ENCODE measurements at regions not wholly inside any gene's neighbourhood (a gene's known extent, or its start where the extent isn't known, plus 50 kb on each side); places are given as distances from the start of the nearest gene placed in this dataset.
"Not testable (repeated sequence)": the region's sequence is repeated elsewhere in the genome, so short reads cannot be mapped to it uniquely, and the experiment has no call there.

DNA sequence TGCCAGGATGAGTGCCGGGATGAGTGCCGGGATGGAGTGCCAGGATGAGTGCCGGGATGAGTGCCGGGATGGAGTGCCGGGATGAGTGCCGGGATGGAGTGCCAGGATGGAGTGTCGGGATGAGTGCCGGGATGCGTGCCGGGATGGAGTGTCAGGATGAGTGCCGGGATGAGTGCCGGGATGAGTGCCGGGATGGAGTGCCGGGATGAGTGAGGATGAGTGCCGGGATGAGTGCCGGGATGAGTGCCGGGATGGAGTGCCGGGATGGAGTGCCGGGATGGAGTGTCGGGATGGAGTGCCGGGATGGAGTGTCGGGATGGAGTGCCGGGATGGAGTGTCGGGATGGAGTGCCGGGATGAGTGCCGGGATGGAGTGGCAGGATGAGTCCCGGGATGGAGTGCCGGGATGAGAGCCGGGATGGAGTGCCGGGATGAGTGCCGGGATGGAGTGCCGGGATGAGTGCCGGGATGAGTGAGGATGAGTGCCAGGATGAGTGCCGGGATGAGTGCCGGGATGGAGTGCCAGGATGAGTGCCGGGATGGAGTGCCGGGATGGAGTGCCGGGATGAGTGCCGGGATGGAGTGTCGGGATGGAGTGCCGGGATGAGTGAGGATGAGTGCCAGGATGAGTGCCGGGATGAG lies 52.1 kb upstream of the HELT start:
- CTCF ChIA-PET; H3K9ac ChIP-seq (ENCODE audit: control insufficient read depth, insufficient read depth, low read length); ATAC-seq; RAD21 ChIA-PET (ENCODE audit: unreplicated experiment); SMC1A ChIA-PET (ENCODE audit: uncharacterized antibody, unreplicated experiment); H4K20me1 ChIP-seq (ENCODE audit: control insufficient read depth, insufficient read depth); H3K36me3 ChIP-seq (ENCODE audit: control insufficient read depth in 2 of 2, insufficient read depth in 2 of 2, low read length in 1 of 2); H2AFZ ChIP-seq (ENCODE audit: control insufficient read depth, low read depth, low read length); H3K9me3 ChIP-seq (replicated peaks; ENCODE audit: control insufficient read depth, insufficient read depth, low read length); FAIRE-seq; H3K27me3 ChIP-seq (replicated peaks in 1 of 2; ENCODE audit: control insufficient read depth in 2 of 2, insufficient read depth in 2 of 2, low read length in 1 of 2); H3K27ac ChIP-seq (ENCODE audit: control insufficient read depth, insufficient read depth); H3K4me1 ChIP-seq (ENCODE audit: control insufficient read depth, insufficient read depth, low read length); H3K4me2 ChIP-seq (ENCODE audit: control insufficient read depth, insufficient read depth); H3K4me3 ChIP-seq; H3K79me2 ChIP-seq (ENCODE audit: control insufficient read depth, insufficient read depth, low read length); DNase-seq (ENCODE audit: low read depth, low spot score); in situ Hi-C loops (cut with MboI); BruUV-seq (replicated peaks); POLR2A ChIA-PET; intact Hi-C loops (cut with micrococcal nuclease; ENCODE audit: unreplicated experiment): not testable (repeated sequence)
- 89% methylated on average over 13 of the region's 42 CpGs for WGBS (ENCODE audit: insufficient coverage, insufficient replicate concordance, low lambda C conversion rate, missing lambda C conversion rate)
- peak; percentile 35; the same call in 1 of the 2 replicates for TF ChIP-seq EED (IDR thresholded peaks at IDR 0.05; ENCODE audit: low read depth)

- H4K20me1 ChIP-seq (ENCODE audit: control insufficient read depth, insufficient read depth); SMC1A ChIA-PET (ENCODE audit: uncharacterized antibody, unreplicated experiment); intact Hi-C loops (cut with micrococcal nuclease; ENCODE audit: unreplicated experiment); H3K27ac ChIP-seq (ENCODE audit: control insufficient read depth, insufficient read depth); CTCF ChIA-PET; H3K27me3 ChIP-seq (replicated peaks in 1 of 2; ENCODE audit: control insufficient read depth in 2 of 2, insufficient read depth in 2 of 2, low read length in 1 of 2); H3K4me2 ChIP-seq (ENCODE audit: control insufficient read depth, insufficient read depth); in situ Hi-C loops (cut with MboI); RAD21 ChIA-PET (ENCODE audit: unreplicated experiment); FAIRE-seq; H2AFZ ChIP-seq (ENCODE audit: control insufficient read depth, low read depth, low read length); H3K9me3 ChIP-seq (replicated peaks; ENCODE audit: control insufficient read depth, insufficient read depth, low read length); POLR2A ChIA-PET; H3K4me1 ChIP-seq (ENCODE audit: control insufficient read depth, insufficient read depth, low read length); H3K9ac ChIP-seq (ENCODE audit: control insufficient read depth, insufficient read depth, low read length); H3K79me2 ChIP-seq (ENCODE audit: control insufficient read depth, insufficient read depth, low read length); H3K4me3 ChIP-seq; DNase-seq (ENCODE audit: low read depth, low spot score); H3K36me3 ChIP-seq (ENCODE audit: control insufficient read depth in 2 of 2, insufficient read depth in 2 of 2, low read length in 1 of 2); BruUV-seq (replicated peaks): not testable (repeated sequence)
- WGBS (ENCODE audit: insufficient coverage, insufficient replicate concordance, low lambda C conversion rate, missing lambda C conversion rate), result 63% methylated on average over 11 of the region's 15 CpGs
- ATAC-seq, result peak; percentile 36; the same call in 1 of the 3 replicates
Observed at GRCh38 chr4:184967699-184968098, 50.6 kb upstream of the HELT start.
